A673 (cell line): ENCODE measurements at regions not wholly inside any gene's neighbourhood (a gene's known extent, or its start where the extent isn't known, plus 50 kb on each side); places are given as distances from the start of the nearest gene placed in this dataset.

Source experiments
- EZH2 ChIP-seq: fragments of 200-600 bp; sonication (generic); IDR thresholded peaks from 2 replicates; pipeline ENCODE4 v1.6.1; 2017; ENCODE audit warnings: borderline replicate concordance, low read depth, mild to moderate bottlenecking, mixed read lengths, antibody characterized with exemption, low read length; ENCODE audit not compliant: poor library complexity, severe bottlenecking
- TF ChIP-seq, protein P1 (sequence below): fragments of 300-800, 200-600 bp; sonication (generic); conservative IDR thresholded peaks from 2 replicates; pipeline ENCODE4 v1.5.1; 2017; ENCODE audit warnings: low read depth, mild to moderate bottlenecking, antibody characterized with exemption, low read length, moderate library complexity, mixed read lengths

GRCh38 chr5:138648841-138649240 is 73.6 kb upstream of the HSPA9 start:
- TF ChIP-seq, protein P1, sequence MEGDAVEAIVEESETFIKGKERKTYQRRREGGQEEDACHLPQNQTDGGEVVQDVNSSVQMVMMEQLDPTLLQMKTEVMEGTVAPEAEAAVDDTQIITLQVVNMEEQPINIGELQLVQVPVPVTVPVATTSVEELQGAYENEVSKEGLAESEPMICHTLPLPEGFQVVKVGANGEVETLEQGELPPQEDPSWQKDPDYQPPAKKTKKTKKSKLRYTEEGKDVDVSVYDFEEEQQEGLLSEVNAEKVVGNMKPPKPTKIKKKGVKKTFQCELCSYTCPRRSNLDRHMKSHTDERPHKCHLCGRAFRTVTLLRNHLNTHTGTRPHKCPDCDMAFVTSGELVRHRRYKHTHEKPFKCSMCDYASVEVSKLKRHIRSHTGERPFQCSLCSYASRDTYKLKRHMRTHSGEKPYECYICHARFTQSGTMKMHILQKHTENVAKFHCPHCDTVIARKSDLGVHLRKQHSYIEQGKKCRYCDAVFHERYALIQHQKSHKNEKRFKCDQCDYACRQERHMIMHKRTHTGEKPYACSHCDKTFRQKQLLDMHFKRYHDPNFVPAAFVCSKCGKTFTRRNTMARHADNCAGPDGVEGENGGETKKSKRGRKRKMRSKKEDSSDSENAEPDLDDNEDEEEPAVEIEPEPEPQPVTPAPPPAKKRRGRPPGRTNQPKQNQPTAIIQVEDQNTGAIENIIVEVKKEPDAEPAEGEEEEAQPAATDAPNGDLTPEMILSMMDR = no peak
- no peak for TF ChIP-seq EZH2
